GM19240 (cell line): ENCODE measurements at regions not wholly inside any gene's neighbourhood (a gene's known extent, or its start where the extent isn't known, plus 50 kb on each side); places are given as distances from the start of the nearest gene placed in this dataset.
"Not testable (repeated sequence)": the region's sequence is repeated elsewhere in the genome, so short reads cannot be mapped to it uniquely, and the experiment has no call there.

ENCODE experiments used
- DNase-seq: peaks from one replicate; pipeline ENCODE4 v3.0.0; 2011; ENCODE audit warnings: low spot score; ENCODE audit not compliant: insufficient read length

DNA sequence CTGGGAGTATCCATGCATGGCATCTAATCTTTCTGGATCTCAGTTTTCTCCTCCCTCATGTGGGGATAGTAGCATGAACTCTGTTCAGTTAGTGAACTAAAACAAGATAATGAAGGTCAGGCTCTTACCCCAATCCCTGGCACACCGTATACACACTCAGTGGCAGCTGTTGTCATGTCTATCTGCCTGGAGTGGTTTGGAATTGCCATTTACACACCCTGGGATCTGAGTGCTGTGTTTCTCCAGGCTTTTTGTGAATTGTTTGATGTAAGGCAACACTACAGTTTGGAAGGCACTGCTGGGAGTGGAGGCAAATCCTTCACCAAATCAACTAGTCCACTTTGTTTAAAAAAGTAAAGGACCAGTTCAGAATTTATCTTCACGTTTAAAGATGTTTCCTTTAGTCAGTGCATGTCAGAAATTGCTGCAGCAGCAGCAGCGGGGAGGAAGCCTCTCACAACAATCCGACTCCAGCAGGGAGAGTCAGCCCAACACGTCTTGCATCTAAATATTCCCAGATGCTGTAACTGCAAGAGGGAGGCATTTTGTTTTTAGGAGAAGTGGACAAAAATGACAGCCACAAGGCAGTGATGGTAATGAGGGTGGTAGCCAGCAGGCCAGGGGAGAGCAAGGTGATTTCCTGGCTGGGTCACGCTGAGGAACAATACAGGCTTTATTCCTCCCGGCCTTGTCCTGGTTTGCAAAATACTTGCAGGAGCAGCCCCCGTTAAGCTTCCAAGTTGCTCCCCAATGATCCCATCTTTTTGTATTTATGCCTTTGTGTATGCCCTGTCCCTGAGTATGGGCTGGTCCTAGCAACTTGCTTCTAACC is 128.5 kb upstream of the LRIG1 start:
- DNase-seq = no peak

GRCh38 chr3:66629982-66630368 is 129.2 kb upstream of the LRIG1 start:
- DNase-seq = no peak

GRCh38 chr3:66633402-66634381 is 132.9 kb upstream of the LRIG1 start:
- no peak for DNase-seq

- DNase-seq = peak; percentile 13
Measured at GRCh38 chr3:66638717-66639116, 137.9 kb upstream of the LRIG1 start.

DNA sequence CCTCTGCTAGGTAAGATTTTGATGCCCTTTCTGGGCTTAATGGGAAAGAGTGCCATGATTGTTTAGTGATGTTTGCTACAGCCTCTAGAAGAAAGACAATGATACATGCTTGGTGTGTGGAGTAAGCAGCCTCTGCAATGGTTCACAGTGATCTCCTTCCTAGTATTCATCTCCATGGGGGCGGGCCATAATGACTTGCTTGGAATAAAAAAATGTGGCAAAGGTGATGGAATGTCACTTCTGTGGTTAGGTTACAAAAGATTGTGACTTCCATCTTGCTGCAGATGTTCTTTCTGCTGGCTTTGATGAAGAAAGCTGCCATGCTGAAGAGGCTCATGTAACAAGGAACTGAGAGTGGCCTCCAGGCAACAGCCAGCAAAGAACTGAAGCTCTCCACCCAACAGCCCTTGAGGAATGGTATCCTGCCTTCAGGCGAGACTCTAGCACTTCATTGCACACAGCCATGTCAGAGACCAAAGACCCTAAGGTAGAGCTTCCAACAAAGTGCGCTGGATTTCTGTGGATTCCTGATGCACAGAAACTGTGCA is 139.1 kb upstream of the LRIG1 start:
- no peak for DNase-seq

DNA sequence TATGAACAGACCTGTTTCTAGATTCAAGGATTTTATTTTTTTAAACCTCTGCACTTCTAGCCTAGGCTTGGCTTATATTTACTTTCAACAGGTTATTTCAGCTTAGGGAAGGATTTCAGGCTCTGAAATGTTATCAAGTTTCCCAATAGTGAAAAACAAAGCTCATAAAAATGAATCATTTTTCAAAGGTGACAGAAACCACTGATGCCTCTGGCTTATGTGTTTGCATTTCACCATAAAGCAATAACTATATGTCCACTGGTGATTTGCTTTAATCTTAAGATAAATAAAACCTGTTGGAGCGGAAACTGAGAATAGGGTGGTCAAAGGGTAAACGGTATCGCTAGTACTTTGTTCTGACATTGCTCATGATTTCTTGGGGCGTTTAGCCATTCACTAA is 141.2 kb upstream of the LRIG1 start:
- no peak for DNase-seq

- DNase-seq = no peak
Measured at GRCh38 chr3:66642484-66642883, 141.7 kb upstream of the LRIG1 start.

DNA sequence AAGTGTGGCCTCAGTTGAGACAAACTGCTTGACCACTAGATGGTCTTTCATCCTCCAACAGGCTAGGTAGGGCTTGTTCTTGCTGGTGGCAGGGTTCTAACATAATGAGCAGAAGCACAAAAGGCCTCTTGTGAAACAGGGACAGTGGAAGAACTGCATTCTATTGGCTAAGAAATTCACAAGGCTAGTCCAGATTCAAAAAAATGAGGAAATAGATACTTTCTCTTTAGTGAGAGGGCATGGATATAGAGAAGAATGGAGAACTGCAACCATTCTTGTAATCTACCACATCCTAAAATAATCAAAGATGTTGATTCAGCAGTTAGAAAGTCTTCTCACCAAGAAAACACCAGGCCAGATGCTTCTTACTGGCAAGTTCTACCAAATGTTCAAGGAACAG is 143.7 kb upstream of the LRIG1 start:
- DNase-seq = no peak

- no peak for DNase-seq
Measured at GRCh38 chr3:66648975-66649374, 148.2 kb upstream of the LRIG1 start.

- DNase-seq = not testable (repeated sequence)
Measured at GRCh38 chr3:66651520-66651919, 150.7 kb upstream of the LRIG1 start.

- not testable (repeated sequence) for DNase-seq
Measured at GRCh38 chr3:66652100-66652499, 151.3 kb upstream of the LRIG1 start.

GRCh38 chr3:66655044-66655443 is 154.2 kb upstream of the LRIG1 start:
- no peak for DNase-seq

GRCh38 chr3:66655671-66656070 is 154.8 kb upstream of the LRIG1 start:
- no peak for DNase-seq

GRCh38 chr3:66656609-66657008 is 155.8 kb upstream of the LRIG1 start:
- no peak for DNase-seq

GRCh38 chr3:66659056-66659455 is 158.2 kb upstream of the LRIG1 start:
- DNase-seq = no peak

GRCh38 chr3:66661628-66662027 is 160.8 kb upstream of the LRIG1 start:
- DNase-seq = no peak

GRCh38 chr3:66662894-66663293 is 162.1 kb upstream of the LRIG1 start:
- DNase-seq = no peak

GRCh38 chr3:66665021-66665695 is 164.3 kb upstream of the LRIG1 start:
- DNase-seq = no peak

DNA sequence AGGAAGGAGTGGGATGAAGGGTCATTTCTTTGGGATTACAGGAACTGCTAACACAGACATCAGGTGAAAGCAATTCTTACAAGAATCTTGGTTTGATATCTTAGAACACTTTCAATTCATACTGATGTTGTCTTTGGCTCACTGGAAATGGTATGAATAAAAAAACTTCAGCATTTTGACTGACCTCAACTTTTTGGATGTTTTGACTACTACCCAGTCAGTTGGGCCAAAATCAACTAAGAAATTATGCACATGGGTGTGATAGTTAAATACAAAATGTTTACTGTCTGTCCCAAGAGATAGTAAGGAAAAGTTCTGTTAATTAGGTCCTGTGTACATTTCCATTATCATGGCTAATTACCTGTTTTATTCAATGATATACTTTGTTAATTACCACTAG is 165.5 kb upstream of the LRIG1 start:
- no peak for DNase-seq

DNA sequence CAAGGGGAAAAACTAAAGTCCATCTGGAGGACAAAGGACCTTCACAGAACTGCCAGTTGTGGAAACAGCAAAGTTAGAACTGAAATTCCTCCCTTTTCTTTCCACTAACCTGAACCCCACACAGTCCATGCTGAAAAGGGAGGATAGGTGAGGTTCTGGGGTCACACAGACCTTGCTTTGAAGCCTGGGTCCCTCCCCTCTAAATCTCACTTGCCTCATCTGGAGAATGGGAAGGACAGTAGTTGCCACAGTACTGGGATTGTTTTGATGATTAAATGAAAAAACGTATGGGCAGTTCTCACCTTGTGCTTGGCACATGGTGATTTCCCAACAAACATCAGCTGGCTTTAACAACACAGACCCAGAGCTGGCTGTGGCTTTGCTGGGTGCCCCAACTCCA is 166.4 kb upstream of the LRIG1 start:
- no peak for DNase-seq

DNA sequence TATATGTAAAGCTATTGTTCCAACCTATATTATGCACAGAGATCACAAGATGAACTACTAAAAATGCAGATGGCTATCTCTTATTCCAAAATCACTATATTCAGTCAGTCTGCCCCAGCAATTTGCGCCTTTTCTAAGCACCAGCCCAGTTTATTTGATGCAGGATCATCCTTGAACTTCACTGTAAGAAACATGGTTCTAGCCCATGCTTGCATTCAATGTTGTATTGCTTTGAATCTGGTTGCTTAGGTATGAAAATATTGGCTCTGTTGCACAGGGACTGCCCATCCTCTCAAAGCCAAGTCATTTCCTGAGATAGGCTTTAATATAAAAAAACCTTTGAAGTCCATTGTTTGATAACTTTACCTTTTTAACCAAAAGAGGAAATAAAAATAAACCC is 170.5 kb upstream of the LRIG1 start:
- DNase-seq = no peak
